IMR-90 (cell line): ENCODE measurements at regions not wholly inside any gene's neighbourhood (a gene's known extent, or its start where the extent isn't known, plus 50 kb on each side); places are given as distances from the start of the nearest gene placed in this dataset.

ENCODE experiments used
- ATAC-seq: fragments of 200-7000 bp; cut with Tn5 transposase; 2 replicates; pipeline ENCODE4 v1.9.1; 2020; ENCODE audit warnings: low read depth, mild to moderate bottlenecking, moderate library complexity
- BruUV-seq: library from RNA; stranded (reverse); fragments of 400-500 nt; replicated peaks from 2 replicates; lab custom pipeline; 2021; lab: Mats Ljungman, UMichigan
- CTCF ChIA-PET: fragments of 300-600 bp; formaldehyde crosslinking; extraction: SDS; loops from one replicate; lab custom pipeline; 2021; ENCODE audit warnings: antibody characterized with exemption; lab: Yijun Ruan, JAX
- POLR2A ChIA-PET: fragments of 300-600 bp; sonication (Branson Sonifier 250); formaldehyde crosslinking; loops from one replicate; lab custom pipeline; 2022; ENCODE audit warnings: antibody characterized with exemption; ENCODE audit not compliant: unreplicated experiment; lab: Charles Lee
- DNase-seq: peaks from one replicate; pipeline ENCODE4 v3.0.0; 2013
- H2AFZ ChIP-seq: replicated peaks from 2 replicates; pipeline ENCODE3; 2013; ENCODE audit warnings: low read length, mild to moderate bottlenecking; ENCODE audit not compliant: poor library complexity
- H2AK5ac ChIP-seq: 2 replicates; pipeline ENCODE4 v1.6.1; 2013; ENCODE audit warnings: low read depth, low read length, inconsistent platforms
- H2AK9ac ChIP-seq: replicated peaks from 2 replicates; pipeline ENCODE3; 2013; ENCODE audit warnings: mild to moderate bottlenecking, low read depth, low read length, moderate library complexity; ENCODE audit not compliant: poor library complexity
- H2BK120ac ChIP-seq: 2 replicates; pipeline ENCODE4 v1.6.1; 2013; ENCODE audit warnings: low read depth, low read length, inconsistent platforms
- H2BK15ac ChIP-seq: 3 replicates; pipeline ENCODE4 v1.6.1; 2013; ENCODE audit warnings: low read depth, low read length, inconsistent platforms
- H2BK20ac ChIP-seq: 2 replicates; pipeline ENCODE4 v1.6.1; 2013; ENCODE audit warnings: low read depth, mild to moderate bottlenecking, inconsistent platforms, low read length, moderate library complexity
- H2BK5ac ChIP-seq: 2 replicates; pipeline ENCODE4 v1.6.1; 2013; ENCODE audit warnings: mild to moderate bottlenecking, low read depth, low read length, inconsistent platforms; ENCODE audit not compliant: poor library complexity, severe bottlenecking
- H3K14ac ChIP-seq: replicated peaks from 2 replicates; pipeline ENCODE4 v1.6.1; 2013; ENCODE audit warnings: low read depth, low read length, inconsistent platforms
- H3K18ac ChIP-seq: 2 replicates; pipeline ENCODE4 v1.6.1; 2013; ENCODE audit warnings: low read depth, low read length, control low read depth
- H3K23ac ChIP-seq: 2 replicates; pipeline ENCODE4 v1.6.1; 2013; ENCODE audit warnings: low read depth, low read length, inconsistent platforms
- H3K27ac ChIP-seq: 2 replicates; pipeline ENCODE4 v1.5.1; 2013; ENCODE audit warnings: mild to moderate bottlenecking, control low read depth, low read length; ENCODE audit not compliant: insufficient read depth
- H3K27me3 ChIP-seq: 2 replicates; pipeline ENCODE4 v1.6.1; 2013; ENCODE audit warnings: low read length; ENCODE audit not compliant: control insufficient read depth, insufficient read depth
- H3K36me3 ChIP-seq: 2 replicates; pipeline ENCODE4 v1.6.1; 2013; ENCODE audit warnings: low read length, mixed read lengths; ENCODE audit not compliant: control insufficient read depth, insufficient read depth
- H3K4ac ChIP-seq: 2 replicates; pipeline ENCODE4 v1.6.1; 2013; ENCODE audit warnings: low read depth, low read length, inconsistent platforms
- H3K4me1 ChIP-seq: 2 replicates; pipeline ENCODE4 v1.6.1; 2013; ENCODE audit warnings: low read length, mixed read lengths; ENCODE audit not compliant: control insufficient read depth, insufficient read depth
- H3K4me2 ChIP-seq: 2 replicates; pipeline ENCODE4 v1.6.1; 2013; ENCODE audit warnings: low read depth, mild to moderate bottlenecking, control low read depth, low read length, moderate library complexity
- H3K4me3 ChIP-seq: 2 replicates; pipeline ENCODE4 v1.5.1; 2013; ENCODE audit warnings: low read depth, mild to moderate bottlenecking, control low read depth, low read length, moderate library complexity; ENCODE audit not compliant: insufficient read depth
- H3K56ac ChIP-seq: 2 replicates; pipeline ENCODE4 v1.6.1; 2013; ENCODE audit warnings: low read length, inconsistent platforms; ENCODE audit not compliant: insufficient read depth; ENCODE audit errors: extremely low read depth
- H3K79me1 ChIP-seq, 2 experiments: 2 replicates each; pipeline ENCODE4 v1.6.1; 2013; ENCODE audit warnings: low read length in 2 of 2, inconsistent platforms in 1 of 2, low read depth in 1 of 2
- H3K9ac ChIP-seq: 2 replicates; pipeline ENCODE4 v1.6.1; 2013; ENCODE audit warnings: low read depth, low read length, control low read depth
- H3K9me1 ChIP-seq: 2 replicates; pipeline ENCODE4 v1.6.1; 2013; ENCODE audit warnings: low read length, inconsistent platforms; ENCODE audit not compliant: insufficient read depth
- H3K9me3 ChIP-seq: 2 replicates; pipeline ENCODE4 v1.6.1; 2013; ENCODE audit warnings: low read length; ENCODE audit not compliant: control insufficient read depth, insufficient read depth
- H4K20me1 ChIP-seq: 2 replicates; pipeline ENCODE4 v1.6.1; 2013; ENCODE audit warnings: low read length, inconsistent platforms; ENCODE audit not compliant: insufficient read depth
- H4K5ac ChIP-seq: 2 replicates; pipeline ENCODE4 v1.6.1; 2013; ENCODE audit warnings: mild to moderate bottlenecking, low read depth, low read length, control low read depth
- H4K8ac ChIP-seq, 2 experiments: 2 replicates each; pipeline ENCODE4 v1.6.1; 2013; ENCODE audit warnings: low read depth in 2 of 2, low read length in 2 of 2, control low read depth in 1 of 2, inconsistent platforms in 1 of 2
- H4K91ac ChIP-seq: 2 replicates; pipeline ENCODE4 v1.6.1; 2013; ENCODE audit warnings: low read depth, low read length, inconsistent platforms; ENCODE audit not compliant: insufficient read depth
- BHLHE40 ChIP-seq: fragments of 150-350 bp; IDR thresholded peaks from 2 replicates; pipeline ENCODE4 v1.6.1; 2016; ENCODE audit warnings: mild to moderate bottlenecking, low read depth, low read length
- FOS ChIP-seq: fragments of 150-350 bp; IDR thresholded peaks from 2 replicates; pipeline ENCODE4 v1.6.1; 2016; ENCODE audit warnings: low read depth, low read length
- WGBS, 2 experiments: methylation state at CpG; one replicate each; pipeline versions ENCODE4 v1.1.5 to v1.1.7; 2013; ENCODE audit warnings: missing lambda C conversion rate in 2 of 2; ENCODE audit not compliant: insufficient read length in 1 of 2; ENCODE audit errors: extremely low coverage in 2 of 2; 5-methylcytosine and 5-hydroxymethylcytosine counted together
- dilution Hi-C: fragments of 300-500 bp; cut with HindIII; formaldehyde crosslinking; loops from one replicate; pipeline ENCODE4 v1.14.3; 2018; ENCODE audit warnings: low sequenced_read_pairs; ENCODE audit not compliant: unreplicated experiment
- in situ Hi-C: fragments of 300-500 bp; cut with MboI; formaldehyde crosslinking; loops from 3 replicates; pipeline ENCODE4 v1.14.3; 2019; ENCODE audit warnings: low sequenced_read_pairs, inconsistent platforms, mixed read lengths
- intact Hi-C: fragments of 100-400 bp; cut with micrococcal nuclease; formaldehyde crosslinking; loops from 2 replicates; pipeline ENCODE4 v1.10.0; 2022
- TF ChIP-seq, protein P1 (sequence below): fragments of 150-350 bp; IDR thresholded peaks from 2 replicates; pipeline ENCODE4 v1.6.1; 2016; ENCODE audit warnings: low read depth, mild to moderate bottlenecking, low read length, moderate library complexity, borderline replicate concordance
- TF ChIP-seq, protein P2 (sequence below): fragments of 150-350 bp; IDR thresholded peaks from 2 replicates; pipeline ENCODE4 v1.6.1; 2017; ENCODE audit warnings: mild to moderate bottlenecking, antibody characterized with exemption, low read length, low read depth

DNA sequence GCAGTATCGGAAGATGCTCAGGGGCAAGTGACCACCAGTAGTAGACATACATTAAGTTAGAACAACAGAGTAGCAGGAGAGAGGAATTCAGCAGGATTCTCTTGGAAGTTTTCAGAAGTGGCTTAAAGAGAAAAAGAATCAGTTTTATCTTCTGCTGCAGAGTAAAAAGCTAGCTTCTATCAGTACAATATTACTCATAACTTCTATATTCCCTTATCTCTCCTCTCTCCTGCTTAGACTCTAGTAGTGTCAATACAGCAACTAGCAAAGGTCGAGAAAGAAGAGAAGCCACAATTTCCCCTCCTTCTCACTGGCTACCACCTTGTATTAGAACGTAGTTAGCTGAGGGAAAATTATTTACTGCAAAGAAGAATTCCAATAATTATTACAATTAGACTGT, 539.7 kb downstream of the DIPK2A start:
- no peak overlapping the region for H2BK120ac ChIP-seq
- intact Hi-C loops (no loop called here), in situ Hi-C loops (no loop called here), dilution Hi-C loops (no loop called here)
- H3K14ac ChIP-seq: no peak overlapping the region
- H2AK9ac ChIP-seq: no peak overlapping the region
- no peak overlapping the region for H2BK5ac ChIP-seq
- no peak overlapping the region for H3K4ac ChIP-seq
- H3K4me3 ChIP-seq: no peak overlapping the region
- H2AFZ ChIP-seq: no peak overlapping the region
- TF ChIP-seq BHLHE40: no peak
- TF ChIP-seq, protein P1, sequence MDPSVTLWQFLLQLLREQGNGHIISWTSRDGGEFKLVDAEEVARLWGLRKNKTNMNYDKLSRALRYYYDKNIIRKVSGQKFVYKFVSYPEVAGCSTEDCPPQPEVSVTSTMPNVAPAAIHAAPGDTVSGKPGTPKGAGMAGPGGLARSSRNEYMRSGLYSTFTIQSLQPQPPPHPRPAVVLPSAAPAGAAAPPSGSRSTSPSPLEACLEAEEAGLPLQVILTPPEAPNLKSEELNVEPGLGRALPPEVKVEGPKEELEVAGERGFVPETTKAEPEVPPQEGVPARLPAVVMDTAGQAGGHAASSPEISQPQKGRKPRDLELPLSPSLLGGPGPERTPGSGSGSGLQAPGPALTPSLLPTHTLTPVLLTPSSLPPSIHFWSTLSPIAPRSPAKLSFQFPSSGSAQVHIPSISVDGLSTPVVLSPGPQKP: no peak
- no peak for TF ChIP-seq FOS
- TF ChIP-seq, protein P2, sequence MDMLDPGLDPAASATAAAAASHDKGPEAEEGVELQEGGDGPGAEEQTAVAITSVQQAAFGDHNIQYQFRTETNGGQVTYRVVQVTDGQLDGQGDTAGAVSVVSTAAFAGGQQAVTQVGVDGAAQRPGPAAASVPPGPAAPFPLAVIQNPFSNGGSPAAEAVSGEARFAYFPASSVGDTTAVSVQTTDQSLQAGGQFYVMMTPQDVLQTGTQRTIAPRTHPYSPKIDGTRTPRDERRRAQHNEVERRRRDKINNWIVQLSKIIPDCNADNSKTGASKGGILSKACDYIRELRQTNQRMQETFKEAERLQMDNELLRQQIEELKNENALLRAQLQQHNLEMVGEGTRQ: no peak
- H3K4me2 ChIP-seq: no peak overlapping the region
- ChIA-PET CTCF (no interaction called here), POLR2A (no interaction called here)
- H4K5ac ChIP-seq: no peak overlapping the region
- no CpG with 5 or more reads among the region's 3 CpGs for WGBS, 2 experiments
- H3K9me1 ChIP-seq: no peaks in the 10 kb centered on the region
- no peak overlapping the region for H3K56ac ChIP-seq
- no peaks in the 10 kb centered on the region for H3K36me3 ChIP-seq
- no peaks in the 10 kb centered on the region for H3K9me3 ChIP-seq
- no TSS peak for BruUV-seq
- no peak overlapping the region for H3K18ac ChIP-seq
- no peaks in the 10 kb centered on the region for H3K79me1 ChIP-seq
- DNase-seq: no peak
- H2BK15ac ChIP-seq: no peak overlapping the region
- no peaks in the 10 kb centered on the region for H3K4me1 ChIP-seq
- H4K91ac ChIP-seq: no peak overlapping the region
- H2BK20ac ChIP-seq: no peak overlapping the region
- H3K9ac ChIP-seq: no peak overlapping the region
- no peaks in the 10 kb centered on the region for H3K27me3 ChIP-seq
- H4K20me1 ChIP-seq: no peaks in the 10 kb centered on the region
- no peak overlapping the region for H2AK5ac ChIP-seq
- no peak overlapping the region for H3K27ac ChIP-seq
- H4K8ac ChIP-seq: no peak overlapping the region
- no peak overlapping the region for H3K23ac ChIP-seq
- ATAC-seq: no peak
